Endodermal cell (in vitro differentiated cells): ENCODE measurements at regions not wholly inside any gene's neighbourhood (a gene's known extent, or its start where the extent isn't known, plus 50 kb on each side); places are given as distances from the start of the nearest gene placed in this dataset.

ENCODE experiments used
- DNase-seq: peaks from one replicate; pipeline ENCODE4 v3.0.0-alpha.2; 2017
- H3K27ac ChIP-seq: 2 replicates; pipeline ENCODE4 v1.5.1; 2013; ENCODE audit warnings: mild to moderate bottlenecking, low read depth, low read length, moderate library complexity
- H3K27me3 ChIP-seq: 2 replicates; pipeline ENCODE4 v1.6.1; 2013; ENCODE audit warnings: mild to moderate bottlenecking, low read length, moderate library complexity; ENCODE audit not compliant: insufficient read depth, control insufficient read depth, poor library complexity, severe bottlenecking
- H3K36me3 ChIP-seq: 2 replicates; pipeline ENCODE4 v1.7.0; 2013; ENCODE audit warnings: mild to moderate bottlenecking, low read length, moderate library complexity; ENCODE audit not compliant: control insufficient read depth, insufficient read depth
- H3K4me1 ChIP-seq: one replicate; pipeline ENCODE4 v1.7.0; 2013; ENCODE audit warnings: low read length; ENCODE audit not compliant: control insufficient read depth, insufficient read depth
- H3K4me3 ChIP-seq: 2 replicates; pipeline ENCODE4 v1.5.1; 2013; ENCODE audit warnings: mild to moderate bottlenecking, low read length, moderate library complexity
- H3K9ac ChIP-seq: 2 replicates; pipeline ENCODE4 v1.6.1; 2013; ENCODE audit warnings: mild to moderate bottlenecking, low read length, moderate library complexity; ENCODE audit not compliant: poor library complexity, severe bottlenecking; ENCODE audit errors: extremely low read depth
- H3K9me3 ChIP-seq: 2 replicates; pipeline ENCODE4 v1.6.1; 2013; ENCODE audit warnings: mild to moderate bottlenecking, low read length, moderate library complexity; ENCODE audit not compliant: control insufficient read depth
- H3K27ac Mint-ChIP-seq: 2 replicates; pipeline ENCODE4 v1.8.0; 2020; ENCODE audit warnings: mixed read lengths
- H3K27me3 Mint-ChIP-seq: 2 replicates; pipeline ENCODE4 v1.8.0; 2021; ENCODE audit warnings: mild to moderate bottlenecking, mixed read lengths; ENCODE audit not compliant: insufficient read depth
- H3K36me3 Mint-ChIP-seq: 2 replicates; pipeline ENCODE4 v1.8.0; 2020; ENCODE audit warnings: low read depth, mixed read lengths
- H3K4me1 Mint-ChIP-seq: 2 replicates; pipeline ENCODE4 v1.8.0; 2020; ENCODE audit warnings: mixed read lengths
- H3K4me3 Mint-ChIP-seq: 2 replicates; pipeline ENCODE4 v1.8.0; 2020; ENCODE audit warnings: mild to moderate bottlenecking, moderate library complexity, mixed read lengths
- H3K9me3 Mint-ChIP-seq: 2 replicates; pipeline ENCODE4 v1.8.0; 2020; ENCODE audit warnings: mild to moderate bottlenecking, mixed read lengths
- CTCF ChIP-seq: fragments of 200-600 bp; sonication (generic); conservative IDR thresholded peaks from 2 replicates; pipeline ENCODE4 v1.5.0; 2021; ENCODE audit warnings: antibody characterized with exemption, mild to moderate bottlenecking
- WGBS, 2 experiments: methylation state at CpG; one replicate each; pipeline versions ENCODE4 v1.1.5 to v1.1.7; 2013; ENCODE audit warnings: missing lambda C conversion rate in 2 of 2, mixed read lengths in 1 of 2; ENCODE audit not compliant: insufficient coverage in 1 of 2, insufficient read length in 1 of 2; 5-methylcytosine and 5-hydroxymethylcytosine counted together

DNA sequence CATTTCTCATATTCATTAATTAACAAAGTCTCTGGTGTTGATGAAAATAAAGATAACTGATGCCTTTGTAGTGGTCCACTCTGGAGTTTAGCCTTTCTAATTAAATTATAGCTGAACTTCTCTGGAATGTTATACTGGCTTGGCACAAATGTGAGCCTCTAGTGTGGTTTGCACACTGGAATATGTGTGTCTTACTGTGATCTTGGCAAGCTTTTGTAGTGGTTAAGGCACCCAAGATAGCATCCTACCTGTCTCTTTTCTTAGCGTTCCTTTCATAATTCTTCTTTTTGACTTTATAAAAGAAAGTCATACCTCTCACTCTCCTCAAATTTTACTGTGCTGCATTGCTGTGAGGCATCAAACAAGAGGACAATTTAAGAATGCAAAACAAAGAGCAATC lies 107.4 kb downstream of the UTRN start:
- Mint-ChIP-seq H3K36me3 (no peaks in the 10 kb centered on the region), H3K4me3 (no peak overlapping the region), H3K9me3 (peaks cover 2% of the 10 kb centered on the region), H3K27me3 (no peaks in the 10 kb centered on the region), H3K27ac (no peak overlapping the region), H3K4me1 (peaks cover 21% of the 10 kb centered on the region)
- Histone ChIP-seq H3K9ac (no peak overlapping the region), H3K27ac (no peak overlapping the region), H3K4me3 (no peak overlapping the region), H3K9me3 (peaks cover 6% of the 10 kb centered on the region), H3K4me1 (no peaks in the 10 kb centered on the region), H3K27me3 (no peaks in the 10 kb centered on the region), H3K36me3 (no peaks in the 10 kb centered on the region)
- no peak for DNase-seq
- TF ChIP-seq CTCF = no peak
- WGBS, 2 experiments = 92% methylated on average over 1 of the region's 1 CpG; no CpG with 5 or more reads in 1 of the 2 experiments

DNA sequence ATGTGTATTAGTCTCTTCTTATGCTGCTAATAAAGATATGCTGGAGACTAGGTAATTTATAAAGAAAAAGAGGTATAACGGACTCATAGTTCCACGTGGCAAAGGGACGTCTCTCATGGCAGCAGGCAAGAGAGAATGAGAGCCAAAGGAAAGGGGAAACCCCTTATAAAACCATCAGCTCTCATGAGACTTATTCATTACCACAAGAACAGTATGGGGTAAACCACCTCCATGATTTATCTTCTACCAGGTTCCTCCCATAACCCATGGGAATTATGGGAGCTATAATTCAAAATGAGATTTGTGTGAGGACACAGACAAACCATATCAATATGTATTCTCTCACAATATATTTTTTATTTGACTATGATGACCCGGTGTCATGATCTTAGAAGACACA lies 109.1 kb downstream of the UTRN start:
- peaks cover 3% of the 10 kb centered on the region for H3K36me3 Mint-ChIP-seq
- H3K4me1 Mint-ChIP-seq = peaks cover 10% of the 10 kb centered on the region
- no peaks in the 10 kb centered on the region for H3K27me3 Mint-ChIP-seq
- Histone ChIP-seq H3K36me3 (peaks cover 9% of the 10 kb centered on the region), H3K4me3 (no peak overlapping the region), H3K9ac (no peak overlapping the region), H3K9me3 (peaks cover 20% of the 10 kb centered on the region), H3K27ac (no peak overlapping the region), H3K27me3 (no peaks in the 10 kb centered on the region), H3K4me1 (no peaks in the 10 kb centered on the region)
- no peak for TF ChIP-seq CTCF
- no peak overlapping the region for H3K27ac Mint-ChIP-seq
- H3K9me3 Mint-ChIP-seq = peaks cover 13% of the 10 kb centered on the region
- no peak for DNase-seq
- no peak overlapping the region for H3K4me3 Mint-ChIP-seq
- WGBS, 2 experiments = 95 to 100% methylated on average over 2 to 4 of the region's 4 CpGs

DNA sequence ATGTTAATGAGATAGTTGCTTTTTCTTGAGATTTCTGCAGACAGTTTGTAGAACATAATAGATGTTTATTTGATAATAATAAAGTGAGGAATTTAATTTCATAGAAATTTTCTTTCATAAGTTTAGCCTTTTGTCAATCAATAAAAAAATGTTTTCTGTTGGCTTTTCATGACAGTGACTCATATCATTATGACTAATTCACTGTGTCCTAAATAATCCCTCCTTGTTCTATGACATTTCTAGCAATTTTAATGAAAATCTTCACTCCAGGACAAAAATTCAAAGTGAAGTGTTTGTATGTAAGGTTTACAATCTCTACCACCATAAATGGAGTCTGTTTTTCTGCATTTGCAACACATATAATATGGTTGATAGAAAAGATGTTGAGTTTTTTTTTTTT lies 109.9 kb downstream of the UTRN start:
- H3K27ac ChIP-seq = no peak overlapping the region
- H3K27me3 Mint-ChIP-seq = no peaks in the 10 kb centered on the region
- no peaks in the 10 kb centered on the region for H3K4me1 ChIP-seq
- H3K27ac Mint-ChIP-seq = no peak overlapping the region
- peaks cover 9% of the 10 kb centered on the region for H3K36me3 ChIP-seq
- H3K9ac ChIP-seq = no peak overlapping the region
- H3K27me3 ChIP-seq = no peaks in the 10 kb centered on the region
- no peak overlapping the region for H3K4me3 ChIP-seq
- H3K4me1 Mint-ChIP-seq = peaks cover 10% of the 10 kb centered on the region
- DNase-seq = no peak
- H3K36me3 Mint-ChIP-seq = peaks cover 3% of the 10 kb centered on the region
- peaks cover 20% of the 10 kb centered on the region for H3K9me3 ChIP-seq
- H3K4me3 Mint-ChIP-seq = no peak overlapping the region
- peaks cover 16% of the 10 kb centered on the region for H3K9me3 Mint-ChIP-seq
- TF ChIP-seq CTCF = no peak
